Adrenal gland (tissue), 5 donors: ENCODE measurements at regions not wholly inside any gene's neighbourhood (a gene's known extent, or its start where the extent isn't known, plus 50 kb on each side); places are given as distances from the start of the nearest gene placed in this dataset.

Experiments
- CTCF ChIP-seq, 6 experiments: fragments of 450-650 bp in 4 of 6; fragments of 200-600 bp in 2 of 6; sonication (generic) in 1 of 6; IDR thresholded peaks; 1 replicate in 5 of 6; 2 replicates in 1 of 6; pipeline versions ENCODE4 v1.5.1 to v1.8.0; 2016 to 2021; ENCODE audit warnings: antibody characterized with exemption in 6 of 6, mild to moderate bottlenecking in 2 of 6, moderate library complexity in 1 of 6
- POLR2A ChIP-seq, 2 donors: fragments of 450-650 bp; IDR thresholded peaks; one replicate each; pipeline ENCODE4 v1.6.1; 2017; ENCODE audit warnings: antibody characterized with exemption in 2 of 2, mild to moderate bottlenecking in 2 of 2, moderate library complexity in 1 of 2
- donor health status: DM: no; HTN: no; CAD: no.

- TF ChIP-seq CTCF (IDR thresholded peaks at IDR 0.05) (no peak), POLR2A (IDR thresholded peaks at IDR 0.05) (no peak)
Observed at GRCh38 chr3:28800203-28800602, 451.6 kb upstream of the AZI2 start.
